GM12878 (cell line): ENCODE measurements at regions not wholly inside any gene's neighbourhood (a gene's known extent, or its start where the extent isn't known, plus 50 kb on each side); places are given as distances from the start of the nearest gene placed in this dataset.

Experiments used
- CBFB ChIP-seq: IDR thresholded peaks from 2 replicates; pipeline ENCODE4 v1.6.1; 2016; ENCODE audit warnings: antibody characterized with exemption, low read depth
- EZH2 ChIP-seq: IDR thresholded peaks from 2 replicates; pipeline ENCODE4 v1.6.1; 2012; ENCODE audit warnings: low read depth, mild to moderate bottlenecking, control low read depth, inconsistent platforms, low read length, borderline replicate concordance; ENCODE audit not compliant: control insufficient read depth
- MYC ChIP-seq: IDR thresholded peaks from 2 replicates; pipeline ENCODE4 v1.6.1; 2011; ENCODE audit warnings: mild to moderate bottlenecking, low read length, moderate library complexity, inconsistent platforms; ENCODE audit not compliant: insufficient read depth, insufficient replicate concordance, insufficient read length, severe bottlenecking
- POLR2A ChIP-seq: IDR thresholded peaks from 2 replicates; pipeline ENCODE4 v1.6.1; 2011; ENCODE audit warnings: low read depth, mild to moderate bottlenecking, low read length
- SREBF2 ChIP-seq: IDR thresholded peaks from 2 replicates; pipeline ENCODE4 v1.6.1; 2012; ENCODE audit warnings: mild to moderate bottlenecking, low read length
- TF ChIP-seq, protein P1 (sequence below): fragments of 450-650 bp; IDR thresholded peaks from 2 replicates; pipeline ENCODE4 v1.6.1; 2017; ENCODE audit warnings: mild to moderate bottlenecking, moderate library complexity
- TF ChIP-seq, protein P2 (sequence below): IDR thresholded peaks from 2 replicates; pipeline ENCODE4 v1.6.1; 2012; ENCODE audit warnings: mild to moderate bottlenecking, low read depth, low read length

DNA sequence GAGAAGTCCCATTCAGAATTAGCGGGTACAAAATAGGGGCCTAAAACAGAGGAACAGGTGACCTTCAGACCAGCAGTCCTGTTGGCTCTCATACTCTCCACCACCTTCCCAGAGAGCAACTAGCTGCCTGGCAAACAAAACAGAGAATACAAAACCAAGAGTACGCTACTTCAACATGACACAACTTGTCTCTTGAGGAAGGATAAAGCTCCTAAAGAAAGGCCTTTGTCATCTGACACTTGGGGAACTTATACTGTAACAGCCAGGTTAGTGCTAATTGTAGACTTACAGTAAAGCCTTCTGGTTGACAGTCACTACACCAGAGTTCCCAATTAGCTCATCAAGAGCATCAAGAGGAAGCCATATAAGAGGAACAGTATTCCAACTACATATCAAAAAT is 282.1 kb upstream of the NT5C1B start:
- TF ChIP-seq CBFB: no peak
- TF ChIP-seq POLR2A: no peak
- TF ChIP-seq, protein P1, sequence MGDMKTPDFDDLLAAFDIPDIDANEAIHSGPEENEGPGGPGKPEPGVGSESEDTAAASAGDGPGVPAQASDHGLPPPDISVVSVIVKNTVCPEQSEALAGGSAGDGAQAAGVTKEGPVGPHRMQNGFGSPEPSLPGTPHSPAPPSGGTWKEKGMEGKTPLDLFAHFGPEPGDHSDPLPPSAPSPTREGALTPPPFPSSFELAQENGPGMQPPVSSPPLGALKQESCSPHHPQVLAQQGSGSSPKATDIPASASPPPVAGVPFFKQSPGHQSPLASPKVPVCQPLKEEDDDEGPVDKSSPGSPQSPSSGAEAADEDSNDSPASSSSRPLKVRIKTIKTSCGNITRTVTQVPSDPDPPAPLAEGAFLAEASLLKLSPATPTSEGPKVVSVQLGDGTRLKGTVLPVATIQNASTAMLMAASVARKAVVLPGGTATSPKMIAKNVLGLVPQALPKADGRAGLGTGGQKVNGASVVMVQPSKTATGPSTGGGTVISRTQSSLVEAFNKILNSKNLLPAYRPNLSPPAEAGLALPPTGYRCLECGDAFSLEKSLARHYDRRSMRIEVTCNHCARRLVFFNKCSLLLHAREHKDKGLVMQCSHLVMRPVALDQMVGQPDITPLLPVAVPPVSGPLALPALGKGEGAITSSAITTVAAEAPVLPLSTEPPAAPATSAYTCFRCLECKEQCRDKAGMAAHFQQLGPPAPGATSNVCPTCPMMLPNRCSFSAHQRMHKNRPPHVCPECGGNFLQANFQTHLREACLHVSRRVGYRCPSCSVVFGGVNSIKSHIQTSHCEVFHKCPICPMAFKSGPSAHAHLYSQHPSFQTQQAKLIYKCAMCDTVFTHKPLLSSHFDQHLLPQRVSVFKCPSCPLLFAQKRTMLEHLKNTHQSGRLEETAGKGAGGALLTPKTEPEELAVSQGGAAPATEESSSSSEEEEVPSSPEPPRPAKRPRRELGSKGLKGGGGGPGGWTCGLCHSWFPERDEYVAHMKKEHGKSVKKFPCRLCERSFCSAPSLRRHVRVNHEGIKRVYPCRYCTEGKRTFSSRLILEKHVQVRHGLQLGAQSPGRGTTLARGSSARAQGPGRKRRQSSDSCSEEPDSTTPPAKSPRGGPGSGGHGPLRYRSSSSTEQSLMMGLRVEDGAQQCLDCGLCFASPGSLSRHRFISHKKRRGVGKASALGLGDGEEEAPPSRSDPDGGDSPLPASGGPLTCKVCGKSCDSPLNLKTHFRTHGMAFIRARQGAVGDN: no peak
- TF ChIP-seq MYC: no peak
- TF ChIP-seq, protein P2, sequence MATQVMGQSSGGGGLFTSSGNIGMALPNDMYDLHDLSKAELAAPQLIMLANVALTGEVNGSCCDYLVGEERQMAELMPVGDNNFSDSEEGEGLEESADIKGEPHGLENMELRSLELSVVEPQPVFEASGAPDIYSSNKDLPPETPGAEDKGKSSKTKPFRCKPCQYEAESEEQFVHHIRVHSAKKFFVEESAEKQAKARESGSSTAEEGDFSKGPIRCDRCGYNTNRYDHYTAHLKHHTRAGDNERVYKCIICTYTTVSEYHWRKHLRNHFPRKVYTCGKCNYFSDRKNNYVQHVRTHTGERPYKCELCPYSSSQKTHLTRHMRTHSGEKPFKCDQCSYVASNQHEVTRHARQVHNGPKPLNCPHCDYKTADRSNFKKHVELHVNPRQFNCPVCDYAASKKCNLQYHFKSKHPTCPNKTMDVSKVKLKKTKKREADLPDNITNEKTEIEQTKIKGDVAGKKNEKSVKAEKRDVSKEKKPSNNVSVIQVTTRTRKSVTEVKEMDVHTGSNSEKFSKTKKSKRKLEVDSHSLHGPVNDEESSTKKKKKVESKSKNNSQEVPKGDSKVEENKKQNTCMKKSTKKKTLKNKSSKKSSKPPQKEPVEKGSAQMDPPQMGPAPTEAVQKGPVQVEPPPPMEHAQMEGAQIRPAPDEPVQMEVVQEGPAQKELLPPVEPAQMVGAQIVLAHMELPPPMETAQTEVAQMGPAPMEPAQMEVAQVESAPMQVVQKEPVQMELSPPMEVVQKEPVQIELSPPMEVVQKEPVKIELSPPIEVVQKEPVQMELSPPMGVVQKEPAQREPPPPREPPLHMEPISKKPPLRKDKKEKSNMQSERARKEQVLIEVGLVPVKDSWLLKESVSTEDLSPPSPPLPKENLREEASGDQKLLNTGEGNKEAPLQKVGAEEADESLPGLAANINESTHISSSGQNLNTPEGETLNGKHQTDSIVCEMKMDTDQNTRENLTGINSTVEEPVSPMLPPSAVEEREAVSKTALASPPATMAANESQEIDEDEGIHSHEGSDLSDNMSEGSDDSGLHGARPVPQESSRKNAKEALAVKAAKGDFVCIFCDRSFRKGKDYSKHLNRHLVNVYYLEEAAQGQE: no peak
- no peak for TF ChIP-seq SREBF2
- TF ChIP-seq EZH2: no peak
